SKM-1 treated with dmso at 0.1 percent for 144 hours (cell line): ENCODE measurements at regions not wholly inside any gene's neighbourhood (a gene's known extent, or its start where the extent isn't known, plus 50 kb on each side); places are given as distances from the start of the nearest gene placed in this dataset.

ENCODE experiments used
- DNase-seq: peaks from one replicate; lab custom pipeline; 2025; ENCODE audit not compliant: unreplicated experiment; lab: John Stamatoyannopoulos, UW

DNA sequence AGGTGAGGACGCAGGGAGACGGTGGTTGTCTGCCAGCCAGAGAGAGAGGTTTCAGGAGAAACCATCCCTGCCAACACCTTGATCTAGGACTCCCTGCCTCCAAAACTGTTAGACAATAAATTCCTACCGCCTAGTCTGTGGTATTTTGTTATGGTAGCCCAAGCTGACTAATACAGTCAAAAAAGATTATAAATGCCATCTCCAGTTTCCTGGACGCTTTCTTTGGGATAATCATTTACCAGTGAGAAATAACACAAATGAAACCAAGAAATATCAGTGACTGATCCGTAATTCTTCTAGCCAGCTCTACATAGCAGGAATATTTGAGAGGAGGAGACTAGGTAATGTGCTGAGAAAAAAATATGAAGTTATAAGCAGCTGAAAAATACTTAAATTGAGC lies 707.8 kb upstream of the LMCD1 start:
- no peak for DNase-seq

DNA sequence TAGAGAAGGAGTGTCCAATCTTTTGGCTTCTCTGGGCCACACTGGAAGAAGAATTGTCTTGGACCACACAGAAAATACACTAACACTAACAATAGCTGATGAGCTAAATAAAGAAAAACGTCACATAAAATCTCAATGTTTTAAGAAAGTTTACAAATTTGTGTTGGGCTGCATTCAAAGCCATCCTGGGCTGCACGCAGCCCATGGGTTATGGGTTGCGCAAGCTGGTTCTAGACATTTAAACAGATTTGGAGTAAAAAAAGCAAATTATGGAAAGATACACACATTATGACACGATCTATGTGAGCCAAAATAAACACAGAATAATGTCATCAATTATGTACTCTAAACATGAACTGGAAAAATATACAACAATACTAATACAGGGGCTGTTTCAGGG lies 703.3 kb upstream of the LMCD1 start:
- DNase-seq: no peak

DNA sequence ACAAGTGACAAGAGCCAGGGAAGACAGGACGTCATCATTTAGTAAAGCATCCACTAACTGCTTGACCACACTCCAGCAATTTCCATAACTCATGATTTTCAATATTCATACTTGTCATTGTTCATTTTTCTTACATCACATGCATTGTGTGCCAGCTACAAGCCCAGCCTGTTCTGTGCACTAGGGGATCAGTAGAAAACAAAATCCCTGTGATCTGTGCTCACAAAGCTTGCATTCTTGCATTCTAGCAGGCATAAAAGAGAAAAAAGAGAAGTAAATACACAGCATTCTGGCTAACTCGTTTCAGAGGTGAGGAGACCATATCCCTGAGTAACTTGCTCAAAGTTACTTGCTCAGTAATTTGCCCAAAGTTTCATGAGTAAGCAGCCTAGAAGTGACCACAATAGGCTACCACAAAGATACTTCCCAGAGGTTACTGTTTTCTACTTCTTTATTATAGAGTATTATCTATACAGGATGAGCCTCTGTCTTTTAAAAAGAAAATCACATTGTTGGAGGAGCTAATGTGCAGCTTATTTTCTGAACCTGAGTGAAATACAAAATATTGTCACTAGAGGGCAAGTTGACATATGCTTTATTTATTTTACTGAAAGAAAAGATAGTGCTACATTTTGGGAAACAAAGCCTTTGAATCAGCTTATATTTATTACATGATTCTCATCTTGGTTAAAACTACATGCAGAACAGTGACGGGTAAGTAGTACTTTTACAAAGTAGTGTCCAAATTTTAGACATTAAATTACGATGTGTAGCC lies 701.4 kb upstream of the LMCD1 start:
- no peak for DNase-seq

DNA sequence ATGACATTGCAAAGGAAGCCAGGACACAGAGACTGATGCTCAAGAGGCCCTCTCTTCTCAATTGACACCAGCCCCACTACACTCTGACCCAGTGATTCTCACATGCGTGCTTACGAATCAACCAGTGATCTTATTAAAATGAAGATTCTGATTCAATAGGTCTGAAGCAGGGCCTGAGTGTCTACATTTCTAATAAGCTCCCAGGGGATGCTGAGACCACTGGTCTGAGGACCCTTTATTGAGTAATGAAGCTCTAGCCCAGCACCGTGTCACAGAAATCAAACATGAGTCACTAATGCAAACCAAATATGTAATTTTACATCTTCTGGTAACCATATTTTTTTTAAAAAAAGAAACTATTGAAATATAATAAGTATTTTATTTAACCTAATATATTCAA lies 689.1 kb upstream of the LMCD1 start:
- no peak for DNase-seq

DNA sequence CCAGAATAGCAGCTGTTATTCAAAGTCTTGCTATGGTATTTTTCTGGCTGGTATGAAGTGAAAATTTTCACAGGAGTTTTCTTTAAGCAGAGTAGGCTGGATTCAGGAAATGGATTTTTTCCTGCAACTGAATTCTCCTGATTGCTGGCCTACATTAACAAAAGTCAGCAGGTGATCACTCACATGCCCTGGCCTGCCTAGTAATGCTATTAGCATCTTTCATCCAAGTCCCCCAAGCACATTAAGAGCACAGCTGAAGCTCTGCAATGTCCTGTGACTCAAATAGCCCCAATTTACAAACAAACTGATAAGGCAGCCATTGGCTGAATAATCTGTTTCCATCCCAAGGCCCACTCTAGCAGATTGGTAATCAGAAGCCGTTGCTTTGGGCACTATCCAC lies 688.3 kb upstream of the LMCD1 start:
- DNase-seq: no peak

DNA sequence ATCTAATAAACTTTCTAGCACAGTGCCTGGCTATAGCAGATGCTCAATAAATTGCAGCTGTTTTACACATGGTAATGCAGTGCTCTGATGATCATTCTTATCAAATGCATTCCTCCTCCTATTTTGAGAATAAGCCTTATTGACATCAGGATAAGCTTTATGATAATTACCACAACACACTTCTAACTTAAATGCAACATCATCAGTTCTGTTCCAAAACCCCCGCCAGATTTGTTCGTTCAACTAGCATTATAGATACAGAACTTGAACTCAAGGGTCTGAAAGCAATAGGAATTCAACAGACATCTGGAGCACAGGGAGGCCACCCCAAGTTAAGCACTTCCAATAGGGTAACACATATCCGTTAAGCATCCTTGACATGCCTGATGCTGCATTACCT lies 684.4 kb upstream of the LMCD1 start:
- no peak for DNase-seq

DNA sequence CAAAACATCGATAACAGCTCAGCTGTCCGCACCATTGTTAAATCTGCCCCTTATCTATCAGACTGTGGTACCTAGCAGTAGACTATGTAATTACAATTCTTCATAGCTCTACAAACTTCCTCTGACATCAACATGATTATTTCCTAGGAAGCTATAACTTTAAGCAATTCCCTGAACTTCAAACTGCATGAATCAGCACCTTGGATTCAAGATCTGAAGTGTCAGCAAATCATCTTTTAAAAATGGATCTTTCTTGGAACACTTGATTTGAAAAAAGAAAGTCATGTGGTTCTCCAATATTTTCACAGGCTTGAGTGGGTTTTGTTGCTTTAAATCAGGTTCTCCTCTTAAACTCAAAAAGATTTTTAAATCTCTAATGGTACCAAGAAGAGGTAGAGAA lies 680.7 kb upstream of the LMCD1 start:
- DNase-seq: no peak

DNA sequence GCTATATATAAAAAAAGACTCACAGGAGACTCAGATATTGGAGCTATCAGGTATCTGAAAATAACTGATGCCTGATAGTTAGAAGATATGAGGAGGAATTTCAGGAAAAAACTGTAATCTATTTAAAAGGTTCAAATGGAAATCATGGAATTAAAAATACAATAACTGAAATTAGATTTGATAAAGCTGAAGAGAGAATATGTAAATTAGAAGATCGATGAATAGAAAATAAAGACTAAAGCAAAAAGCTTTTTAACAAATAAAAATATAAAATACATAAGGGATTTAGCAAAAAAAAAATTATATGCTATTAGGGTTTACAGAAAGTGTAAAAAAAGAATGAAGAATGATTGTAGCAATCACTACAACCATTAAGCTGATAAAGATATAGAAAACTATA lies 679.8 kb upstream of the LMCD1 start:
- DNase-seq: no peak

DNA sequence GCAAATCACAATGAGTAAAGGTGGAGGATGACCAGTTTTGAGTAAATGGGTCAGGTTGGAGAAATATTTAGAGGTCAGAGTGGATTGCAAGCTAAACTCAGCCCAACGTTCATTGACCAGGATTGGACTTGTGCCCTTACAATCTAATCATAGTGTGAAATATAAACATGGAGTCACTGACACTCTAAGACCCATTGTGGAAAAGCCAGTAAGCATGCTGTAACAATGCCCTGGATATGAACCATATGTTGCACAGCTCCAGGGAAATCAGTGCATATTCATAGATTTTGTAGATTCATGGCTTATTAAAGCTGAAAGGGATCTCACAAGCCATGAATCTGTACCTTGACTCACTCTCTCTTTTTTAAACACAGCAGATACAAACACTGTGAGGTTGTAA lies 660.2 kb upstream of the LMCD1 start:
- DNase-seq: no peak

DNA sequence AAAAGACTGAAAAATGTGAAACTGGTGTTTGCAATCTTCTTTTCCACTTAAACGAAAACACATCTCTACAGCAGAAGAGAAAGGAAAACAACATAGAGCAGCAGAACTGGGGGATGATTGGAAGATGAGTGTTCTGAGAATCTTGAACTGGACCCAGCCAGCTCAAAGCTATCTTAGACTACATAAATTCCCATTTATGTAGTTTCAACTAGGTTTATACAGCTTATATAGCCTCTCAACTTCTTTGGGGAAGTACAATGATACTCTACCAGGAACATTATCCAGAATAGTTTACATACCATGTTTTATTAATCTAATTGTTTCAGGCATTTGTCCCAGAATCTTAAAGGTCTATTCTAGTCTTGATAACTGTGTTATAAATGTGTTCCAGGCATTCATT lies 658.2 kb upstream of the LMCD1 start:
- no peak for DNase-seq

DNA sequence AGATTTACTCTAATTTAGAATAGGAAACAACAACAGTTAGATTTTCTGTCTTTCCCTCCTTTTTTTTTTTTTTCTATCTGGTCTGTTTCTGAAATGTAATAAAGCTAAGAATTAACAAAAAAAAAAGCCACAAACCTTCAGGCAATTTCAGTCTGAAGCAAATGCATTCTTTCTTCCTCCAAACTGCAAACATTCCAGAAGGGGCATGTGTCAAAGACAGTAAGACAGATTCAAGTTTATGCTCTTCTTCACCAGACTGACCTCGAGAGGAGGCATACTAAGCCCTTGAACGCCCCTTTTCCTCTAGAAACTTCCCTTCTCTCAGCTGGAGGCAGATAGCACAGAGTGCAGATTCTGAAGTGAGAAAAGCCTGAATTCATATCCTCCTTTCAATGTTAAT lies 654.6 kb upstream of the LMCD1 start:
- DNase-seq: no peak

DNA sequence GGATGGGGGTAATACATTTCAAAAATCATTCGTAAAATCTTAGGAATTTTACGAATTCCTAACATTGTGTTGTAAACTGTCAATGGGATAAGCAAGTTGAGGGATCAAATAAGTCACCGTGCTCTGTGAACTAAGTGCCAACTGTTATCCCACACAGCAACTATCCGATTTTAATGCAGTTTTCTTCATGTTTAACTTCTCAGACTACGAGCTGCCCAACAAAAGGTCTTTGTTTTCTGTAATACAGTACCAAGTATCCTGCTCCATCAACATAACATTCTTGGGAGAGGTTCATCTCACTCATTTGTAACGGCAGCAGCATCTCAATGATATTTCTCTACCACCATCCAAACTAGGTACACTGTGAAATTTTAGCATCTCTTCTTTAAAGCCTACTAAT lies 654.1 kb upstream of the LMCD1 start:
- DNase-seq: no peak

DNA sequence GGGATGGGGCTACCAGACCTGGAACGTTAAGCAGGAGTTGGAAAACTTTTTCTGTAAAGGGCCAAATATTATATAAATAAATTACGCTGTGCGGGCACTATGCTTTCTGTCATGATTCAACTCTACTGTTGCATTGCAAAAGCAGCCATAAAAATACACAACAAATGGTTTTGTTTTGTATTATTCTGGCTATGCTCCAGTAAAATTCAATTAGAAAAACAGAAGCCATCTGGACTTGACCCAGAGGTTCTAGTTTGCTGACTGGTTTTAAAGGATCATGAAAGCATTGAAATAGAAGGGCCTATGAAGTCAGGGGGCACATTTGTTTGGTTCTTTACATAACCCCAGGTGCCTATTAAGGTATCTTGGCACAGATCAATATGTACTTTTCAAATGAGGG lies 647.4 kb upstream of the LMCD1 start:
- DNase-seq: no peak

DNA sequence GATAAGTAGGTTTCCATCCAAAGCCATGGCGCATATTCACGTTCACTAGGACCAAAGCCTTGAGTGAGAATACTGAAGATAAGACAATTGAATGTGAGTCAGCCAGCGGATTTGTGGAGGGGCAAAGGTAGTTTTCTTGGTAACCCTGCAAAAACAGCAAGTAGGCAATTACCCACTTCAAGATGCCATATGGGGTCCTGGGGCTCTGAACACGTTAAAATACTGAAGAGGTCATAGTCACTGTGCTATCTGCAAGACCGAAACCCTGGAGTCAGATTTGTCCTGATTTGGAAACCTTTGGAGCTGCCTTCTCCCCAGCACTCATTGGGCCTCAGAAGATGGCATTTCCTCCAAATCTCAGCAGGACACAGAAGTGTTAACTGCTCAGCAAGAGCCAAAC lies 646.9 kb upstream of the LMCD1 start:
- DNase-seq: no peak

DNA sequence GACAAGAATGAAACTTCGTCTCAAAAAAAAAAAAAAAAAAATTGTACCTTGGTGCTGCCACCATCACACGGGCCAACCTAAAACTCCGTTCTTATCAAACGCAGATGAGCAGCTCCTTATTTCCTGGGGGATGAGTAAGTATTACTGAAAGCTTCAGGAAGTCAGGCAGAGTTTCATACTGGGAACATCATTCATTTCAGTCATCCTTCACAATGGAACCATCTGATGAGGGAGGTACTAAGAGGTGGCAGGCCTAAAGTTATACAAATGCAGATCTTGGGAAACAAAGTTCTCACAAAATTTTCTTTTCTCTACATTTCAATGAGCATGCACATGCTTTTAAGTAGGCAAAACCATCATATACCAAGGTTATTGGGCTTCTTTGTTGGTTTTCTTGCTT lies 636.0 kb upstream of the LMCD1 start:
- DNase-seq: no peak

DNA sequence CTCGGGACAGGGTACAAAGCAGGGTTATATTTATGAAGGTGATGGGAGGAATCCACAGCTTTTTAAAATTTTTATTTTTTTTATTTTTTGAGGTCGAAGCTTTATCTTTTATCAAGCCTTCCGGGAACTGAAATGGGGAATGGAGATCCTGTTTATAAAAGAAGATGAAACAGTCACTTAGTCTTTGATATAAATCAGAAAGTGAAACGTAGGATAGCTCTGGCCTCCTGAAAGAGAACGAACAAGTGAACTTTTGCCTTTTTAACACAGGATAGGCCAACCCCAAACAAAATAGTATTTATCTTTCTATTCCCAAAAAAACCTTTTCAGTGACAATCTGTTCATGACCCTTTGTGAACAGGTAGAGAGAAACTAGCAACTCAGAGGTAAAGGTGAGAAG lies 634.0 kb upstream of the LMCD1 start:
- no peak for DNase-seq

DNA sequence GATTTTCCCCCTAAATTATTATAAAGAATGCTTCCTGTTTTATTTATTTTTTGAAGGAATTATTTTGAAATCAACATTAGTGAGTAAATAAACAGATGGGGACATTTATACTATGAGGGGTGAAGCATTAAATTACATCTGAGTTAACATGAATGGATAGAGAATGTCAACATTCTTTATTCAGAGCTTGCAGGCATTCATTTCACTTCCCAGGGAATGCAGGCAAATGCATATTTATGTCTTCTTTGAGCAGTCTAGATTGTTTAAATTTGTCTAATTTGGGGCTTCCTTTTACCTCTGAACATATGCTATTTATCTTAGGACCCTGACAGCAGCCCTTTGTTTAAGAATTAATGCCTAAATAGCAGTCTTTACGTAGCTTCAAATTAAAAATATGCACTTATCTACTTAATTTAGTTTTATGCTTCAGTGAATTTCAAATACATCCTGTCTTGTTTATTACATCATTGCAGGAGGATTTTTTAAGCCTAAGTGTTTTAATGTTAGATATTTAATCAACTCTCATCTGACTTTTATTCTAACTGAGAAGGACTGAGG lies 630.5 kb upstream of the LMCD1 start:
- no peak for DNase-seq

DNA sequence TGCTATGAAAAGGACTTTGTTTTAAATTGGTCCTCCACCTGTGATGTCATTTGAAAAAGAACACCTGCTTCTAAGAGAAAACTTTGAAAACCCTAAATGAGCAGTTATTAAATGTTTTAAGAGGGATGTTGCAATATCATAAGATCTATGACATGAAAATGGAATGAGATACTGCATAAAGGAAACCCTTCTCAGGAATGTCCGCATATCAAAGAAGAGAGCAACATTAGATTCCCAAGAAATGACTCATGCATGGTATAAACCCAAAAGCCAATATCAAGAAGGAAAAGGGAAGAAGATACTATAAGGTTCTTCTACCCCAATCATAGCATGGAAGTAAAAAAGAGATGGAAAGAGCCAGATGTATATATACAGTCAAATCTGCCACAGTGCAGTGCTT lies 627.5 kb upstream of the LMCD1 start:
- DNase-seq: no peak

DNA sequence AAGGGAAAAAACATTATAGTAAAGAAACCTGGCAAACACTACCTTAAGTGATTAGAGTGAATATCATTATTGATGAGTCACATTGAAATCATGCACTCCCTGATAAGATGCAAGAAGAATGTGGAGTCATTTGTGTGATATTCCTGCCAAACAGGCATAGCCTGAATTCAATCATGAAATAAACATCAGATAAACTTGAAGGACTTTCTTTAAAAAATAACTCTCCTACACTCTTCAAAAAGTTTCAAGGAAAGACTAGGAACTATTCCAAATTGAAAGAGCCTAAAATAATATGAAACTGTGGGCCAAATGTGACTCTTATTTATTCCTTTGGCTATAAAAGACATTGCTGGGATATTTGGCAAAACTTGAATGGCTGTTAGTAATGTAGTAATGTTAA lies 625.7 kb upstream of the LMCD1 start:
- no peak for DNase-seq

DNA sequence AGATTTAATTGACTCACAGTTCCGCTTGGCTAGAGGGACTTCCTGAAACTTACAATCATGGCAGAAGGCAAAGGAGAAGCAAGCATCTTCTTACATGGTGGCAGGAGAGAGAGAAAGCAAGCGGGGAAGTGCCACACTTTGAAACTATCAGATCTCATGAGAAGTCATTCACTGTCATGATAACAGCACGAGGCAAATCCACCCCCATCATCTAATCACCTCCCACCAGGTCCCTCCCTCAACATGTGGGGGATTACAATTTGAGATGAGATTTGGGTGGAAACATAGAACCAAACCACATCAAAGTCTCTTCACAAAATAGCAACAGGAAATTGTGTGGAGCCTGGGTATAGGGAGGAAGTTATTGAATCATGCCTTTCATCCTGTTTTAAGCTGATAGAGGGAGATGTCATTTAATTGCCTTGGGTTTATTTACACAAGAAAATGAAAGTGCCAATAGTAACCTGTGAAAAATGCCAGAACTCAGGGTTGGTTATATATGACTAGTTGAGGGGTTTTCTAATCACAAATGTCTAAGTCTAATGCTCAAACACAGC lies 624.8 kb upstream of the LMCD1 start:
- DNase-seq: no peak

DNA sequence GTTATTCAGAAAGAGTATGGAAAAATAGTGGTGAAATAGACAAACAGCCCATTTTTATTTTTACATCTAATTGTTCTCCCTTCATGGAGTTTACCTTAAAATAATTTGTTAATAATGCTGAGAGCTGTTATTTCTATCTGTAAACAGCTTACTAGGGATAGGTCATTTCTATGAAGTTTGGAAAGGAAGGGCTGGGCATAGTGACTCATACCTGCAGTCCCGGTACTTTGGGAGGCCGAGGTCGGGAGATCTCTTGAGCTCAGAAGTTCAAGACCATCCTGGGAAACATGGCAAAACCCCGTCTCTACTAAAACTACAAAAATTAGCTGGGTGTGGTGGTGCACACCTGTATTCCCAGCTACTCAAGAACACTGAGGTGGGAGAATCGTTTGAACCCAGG lies 624.3 kb upstream of the LMCD1 start:
- DNase-seq: no peak

DNA sequence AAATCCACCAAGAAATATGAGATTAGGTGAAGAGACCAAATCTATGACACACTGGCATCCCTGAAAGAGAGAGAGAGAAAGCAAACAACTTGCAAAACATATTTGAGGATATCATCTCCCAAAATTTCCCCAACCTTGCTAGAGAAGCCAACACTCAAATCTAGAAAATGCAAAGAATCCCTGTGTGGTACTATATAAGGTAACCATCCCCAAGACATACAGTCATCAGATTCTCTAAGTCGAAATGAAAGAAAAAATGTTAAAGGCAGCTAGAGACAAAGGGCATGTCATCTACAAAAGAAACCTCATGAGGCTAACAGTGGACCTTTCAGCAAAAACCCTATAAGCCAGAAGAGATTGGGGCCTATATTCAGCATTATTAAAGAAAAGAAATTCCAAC lies 622.1 kb upstream of the LMCD1 start:
- DNase-seq: no peak

DNA sequence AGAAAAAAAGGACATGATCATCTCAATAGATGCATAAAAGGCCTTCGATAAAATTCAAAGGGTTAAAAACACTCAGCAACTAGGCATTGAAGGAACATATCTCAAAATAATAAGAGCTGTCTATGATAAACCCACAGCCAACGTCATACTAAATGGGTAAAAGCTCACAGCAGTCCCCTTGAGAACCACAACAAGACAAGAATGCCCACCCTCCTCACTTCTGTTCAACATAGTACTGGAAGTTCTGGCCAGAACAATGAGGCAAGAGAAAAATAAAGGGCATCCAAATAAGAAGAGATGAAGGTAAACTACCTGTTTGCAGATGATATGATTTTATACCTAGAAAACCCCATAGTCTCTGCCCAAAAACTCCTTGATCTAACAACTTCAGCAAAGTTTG lies 619.7 kb upstream of the LMCD1 start:
- DNase-seq: no peak
